ENCODE measurements at regions not wholly inside any gene's neighbourhood (a gene's known extent, or its start where the extent isn't known, plus 50 kb on each side); places are given as distances from the start of the nearest gene placed in this dataset.
"Not testable (repeated sequence)": the region's sequence is repeated elsewhere in the genome, so short reads cannot be mapped to it uniquely, and the experiment has no call there.

DNA sequence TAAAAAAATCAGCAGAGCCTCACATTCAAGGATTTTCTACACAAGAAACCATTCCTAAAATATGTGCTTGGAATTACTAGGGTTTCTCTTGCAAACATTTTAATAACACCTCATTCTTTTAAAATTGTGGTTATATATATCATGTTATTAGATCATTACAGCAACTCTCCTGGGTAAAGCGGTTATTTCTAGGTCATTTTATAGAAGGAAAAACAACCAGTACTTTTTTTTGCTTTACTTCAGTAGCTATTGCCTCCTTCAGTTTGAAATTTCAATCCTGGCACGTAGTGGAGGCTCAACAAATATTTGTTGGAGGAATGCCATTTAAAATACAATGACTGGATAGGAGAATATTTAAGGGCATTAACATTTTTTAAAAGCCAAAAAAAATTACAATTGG lies 220.6 kb downstream of the CDRT15L2 start:
- H3K4me3 ChIP-seq: no peak overlapping the region
- TF ChIP-seq, protein P1, sequence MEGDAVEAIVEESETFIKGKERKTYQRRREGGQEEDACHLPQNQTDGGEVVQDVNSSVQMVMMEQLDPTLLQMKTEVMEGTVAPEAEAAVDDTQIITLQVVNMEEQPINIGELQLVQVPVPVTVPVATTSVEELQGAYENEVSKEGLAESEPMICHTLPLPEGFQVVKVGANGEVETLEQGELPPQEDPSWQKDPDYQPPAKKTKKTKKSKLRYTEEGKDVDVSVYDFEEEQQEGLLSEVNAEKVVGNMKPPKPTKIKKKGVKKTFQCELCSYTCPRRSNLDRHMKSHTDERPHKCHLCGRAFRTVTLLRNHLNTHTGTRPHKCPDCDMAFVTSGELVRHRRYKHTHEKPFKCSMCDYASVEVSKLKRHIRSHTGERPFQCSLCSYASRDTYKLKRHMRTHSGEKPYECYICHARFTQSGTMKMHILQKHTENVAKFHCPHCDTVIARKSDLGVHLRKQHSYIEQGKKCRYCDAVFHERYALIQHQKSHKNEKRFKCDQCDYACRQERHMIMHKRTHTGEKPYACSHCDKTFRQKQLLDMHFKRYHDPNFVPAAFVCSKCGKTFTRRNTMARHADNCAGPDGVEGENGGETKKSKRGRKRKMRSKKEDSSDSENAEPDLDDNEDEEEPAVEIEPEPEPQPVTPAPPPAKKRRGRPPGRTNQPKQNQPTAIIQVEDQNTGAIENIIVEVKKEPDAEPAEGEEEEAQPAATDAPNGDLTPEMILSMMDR (IDR thresholded peaks at IDR 0.05): no peak
- DNase-seq (no peak), ATAC-seq (no peak)
- intact Hi-C loops (cut with DNase I): no loop called here
- H3K4me1 ChIP-seq: no peaks in the 10 kb centered on the region
- no peaks in the 10 kb centered on the region for H3K27me3 ChIP-seq
- H3K36me3 ChIP-seq: no peaks in the 10 kb centered on the region
- no peak overlapping the region for H3K27ac ChIP-seq
- no peaks in the 10 kb centered on the region for H3K9me3 ChIP-seq

DNA sequence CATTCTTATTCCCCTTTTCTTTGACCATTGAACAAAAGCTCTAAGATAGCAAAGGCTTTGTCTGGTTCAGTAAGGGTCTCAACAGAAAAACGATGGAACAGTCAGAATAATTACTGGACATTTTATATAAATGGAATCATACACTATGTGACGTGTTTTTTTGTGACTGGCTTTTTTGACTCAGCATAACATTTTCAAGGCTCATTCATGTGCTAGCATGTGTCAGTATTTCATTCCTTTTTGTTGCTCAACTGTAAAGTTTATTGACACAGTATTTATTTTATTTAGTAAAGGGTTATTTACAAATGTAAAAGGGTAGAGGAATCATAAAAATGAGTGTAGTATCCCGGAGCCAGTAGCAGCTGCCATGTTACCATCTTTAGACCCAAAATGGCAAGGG lies 226.2 kb downstream of the CDRT15L2 start:
- Histone ChIP-seq H3K4me1 (no peaks in the 10 kb centered on the region), H3K9me3 (no peaks in the 10 kb centered on the region), H3K27ac (no peak overlapping the region), H3K4me3 (no peak overlapping the region), H3K36me3 (no peaks in the 10 kb centered on the region), H3K27me3 (no peaks in the 10 kb centered on the region)
- intact Hi-C loops (cut with DNase I): no loop called here
- ATAC-seq: no peak
- TF ChIP-seq, protein P1 (IDR thresholded peaks at IDR 0.05): no peak
- no peak for DNase-seq

DNA sequence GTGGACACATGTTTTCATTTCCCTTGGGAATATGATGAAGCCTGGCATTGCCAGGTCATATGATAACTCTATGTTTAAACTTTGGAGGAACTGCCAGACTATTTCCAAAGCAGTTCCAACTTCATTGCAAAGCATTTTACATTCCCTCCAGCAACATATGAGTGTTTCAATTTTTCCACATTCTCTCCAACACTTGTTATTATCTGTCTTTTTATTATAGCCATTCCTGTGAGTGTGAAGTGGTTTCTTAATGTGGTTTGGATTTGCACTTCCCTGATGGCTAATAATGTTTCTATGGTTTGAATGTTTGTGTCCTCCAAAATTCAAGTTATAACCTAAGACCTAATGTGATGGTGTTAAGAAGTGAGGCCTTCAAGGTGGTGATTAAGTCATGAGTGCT lies 228.0 kb downstream of the CDRT15L2 start:
- ATAC-seq; H3K36me3 ChIP-seq; H3K27me3 ChIP-seq; H3K4me3 ChIP-seq; H3K27ac ChIP-seq; intact Hi-C loops (cut with DNase I); H3K9me3 ChIP-seq; H3K4me1 ChIP-seq; DNase-seq: not testable (repeated sequence)

DNA sequence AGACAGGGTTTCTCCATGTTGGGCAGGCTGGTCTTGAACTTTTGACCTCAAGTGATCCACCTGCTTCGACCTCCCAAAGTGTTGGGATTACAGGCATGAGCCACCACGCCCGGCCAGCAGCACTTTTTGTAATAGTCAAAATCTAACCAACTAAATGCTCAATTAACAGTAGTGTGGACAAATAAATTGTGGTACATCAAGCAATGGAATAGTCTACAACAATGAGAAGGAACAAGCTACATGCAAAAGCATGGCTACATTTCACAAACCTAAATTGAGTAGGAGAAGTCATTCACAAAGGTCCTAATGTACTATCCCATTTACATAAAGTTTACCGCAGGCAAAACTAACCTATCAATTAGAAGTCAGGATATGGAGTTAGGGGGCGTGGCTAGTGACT lies 227.4 kb downstream of the USP22 start:
- intact Hi-C loops (cut with DNase I); ATAC-seq; DNase-seq; H3K36me3 ChIP-seq; H3K4me1 ChIP-seq; H3K4me3 ChIP-seq; H3K27ac ChIP-seq; H3K27me3 ChIP-seq; H3K9me3 ChIP-seq: not testable (repeated sequence)

DNA sequence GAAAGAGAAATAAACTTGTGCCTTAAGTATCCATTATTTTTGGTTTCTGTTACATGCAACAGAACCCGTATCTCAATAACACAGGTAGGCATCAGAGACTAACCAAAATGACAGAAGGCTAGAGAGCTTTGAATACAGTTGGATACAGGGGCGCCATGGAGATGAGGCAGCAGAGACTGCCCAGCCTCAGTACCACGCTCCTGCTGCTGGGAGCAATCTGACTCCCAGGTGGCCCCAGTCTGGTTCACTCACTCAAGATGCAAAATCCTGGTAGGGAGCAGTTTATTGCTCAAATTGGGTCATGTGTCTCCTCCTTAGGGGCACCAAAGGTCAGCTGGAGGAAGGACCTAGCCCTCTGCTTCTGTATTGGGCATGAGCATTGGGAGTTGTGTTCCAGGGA lies 218.9 kb downstream of the USP22 start:
- H3K9me3 ChIP-seq: no peaks in the 10 kb centered on the region
- H3K4me3 ChIP-seq: no peak overlapping the region
- no peaks in the 10 kb centered on the region for H3K4me1 ChIP-seq
- no peaks in the 10 kb centered on the region for H3K27me3 ChIP-seq
- H3K36me3 ChIP-seq: no peaks in the 10 kb centered on the region
- intact Hi-C loops (cut with DNase I): no loop called here
- DNase-seq: no peak
- no peak for ATAC-seq
- no peak overlapping the region for H3K27ac ChIP-seq
- TF ChIP-seq, protein P1 (IDR thresholded peaks at IDR 0.05): no peak

DNA sequence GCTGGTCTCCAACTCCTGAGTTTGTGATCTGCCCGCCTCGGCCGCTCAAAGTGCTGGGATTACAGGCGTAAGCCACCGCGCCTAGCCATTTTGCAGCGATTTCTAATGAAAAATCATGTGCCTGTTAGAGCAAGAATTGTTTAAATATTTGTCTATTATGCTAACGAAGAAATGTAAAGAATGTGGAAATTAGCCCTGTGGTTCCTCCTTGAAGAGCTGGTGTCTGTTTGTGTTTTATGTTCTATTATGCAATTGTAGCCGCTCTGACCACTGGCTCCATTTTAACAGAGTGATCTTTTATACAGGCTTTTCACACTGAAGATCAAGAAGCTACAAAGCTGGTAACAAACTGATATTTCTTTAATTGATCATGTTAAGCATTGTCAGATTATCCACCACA lies 217.3 kb downstream of the USP22 start:
- Histone ChIP-seq H3K27me3 (peaks cover 4% of the 10 kb centered on the region), H3K4me1 (no peaks in the 10 kb centered on the region), H3K27ac (no peak overlapping the region), H3K4me3 (no peak overlapping the region), H3K9me3 (no peaks in the 10 kb centered on the region), H3K36me3 (no peaks in the 10 kb centered on the region)
- intact Hi-C loops (cut with DNase I): no loop called here
- TF ChIP-seq, protein P1 (IDR thresholded peaks at IDR 0.05): no peak
- DNase-seq: no peak
- ATAC-seq: no peak

DNA sequence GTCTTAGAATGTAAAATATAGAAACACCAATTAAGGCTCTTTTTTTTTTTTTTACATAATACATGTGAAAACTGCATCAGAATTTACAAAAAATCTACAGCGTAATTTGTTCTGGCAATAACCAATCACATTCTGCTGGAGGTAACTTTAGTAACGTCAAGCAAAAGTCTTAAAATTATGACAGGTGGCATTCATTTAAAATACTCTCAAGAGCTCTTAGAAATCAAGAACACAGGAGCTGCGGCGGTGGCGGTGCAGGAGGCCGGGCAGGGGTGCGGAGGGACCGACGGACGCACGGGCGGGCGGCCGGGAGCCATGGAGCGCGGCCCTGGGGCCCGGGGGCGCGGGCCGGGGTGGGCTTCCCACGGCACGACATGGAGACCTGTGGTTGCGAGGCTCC lies 202.4 kb downstream of the USP22 start:
- DNase-seq; H3K36me3 ChIP-seq; H3K27ac ChIP-seq; H3K4me1 ChIP-seq; H3K9me3 ChIP-seq; H3K4me3 ChIP-seq; intact Hi-C loops (cut with DNase I): not testable (repeated sequence)
- H3K27me3 ChIP-seq: peaks cover 54% of the 10 kb centered on the region
- ATAC-seq: peak; percentile 25

DNA sequence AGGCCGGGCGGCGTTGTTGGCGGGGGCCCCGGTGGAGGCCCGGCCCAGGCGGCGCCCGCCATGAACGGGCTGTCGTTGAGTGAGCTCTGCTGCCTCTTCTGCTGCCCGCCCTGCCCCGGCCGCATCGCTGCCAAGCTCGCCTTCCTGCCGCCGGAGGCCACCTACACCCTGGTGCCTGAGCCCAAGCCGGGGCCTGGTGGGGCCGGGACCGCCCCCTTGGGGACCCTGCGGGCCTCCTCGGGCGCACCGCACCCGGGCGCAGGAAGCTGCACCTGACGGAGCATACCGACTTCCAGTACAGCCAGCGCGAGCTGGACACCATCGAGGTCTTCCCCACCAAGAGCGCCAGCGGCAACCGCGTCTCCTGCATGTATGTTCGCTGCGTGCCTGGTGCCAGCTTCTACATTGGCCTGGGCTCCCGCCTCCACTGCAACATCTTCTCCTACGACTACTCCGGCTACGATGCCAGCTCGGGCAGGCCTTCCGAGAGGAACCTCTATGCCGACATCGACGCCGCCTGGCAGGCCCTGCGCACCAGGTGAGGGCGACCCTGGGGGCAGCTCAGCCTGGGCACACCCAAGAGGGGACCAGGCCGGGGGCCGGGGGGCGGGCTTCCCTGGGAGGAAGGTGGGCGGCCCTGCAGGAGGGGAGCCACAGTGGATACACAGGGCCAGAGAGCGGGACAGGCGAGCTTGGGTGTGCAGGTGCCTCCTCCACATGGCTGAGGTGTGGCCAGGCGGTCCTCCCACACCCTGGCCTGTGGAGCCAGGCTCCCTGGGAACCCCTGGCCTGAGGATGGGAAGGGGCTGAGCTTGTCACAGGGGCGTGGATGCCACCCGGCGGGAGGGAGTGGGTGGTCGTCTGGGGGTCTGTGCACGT lies 201.6 kb downstream of the USP22 start:
- H3K36me3 ChIP-seq; ATAC-seq; H3K27ac ChIP-seq; DNase-seq; H3K4me3 ChIP-seq; H3K9me3 ChIP-seq; H3K4me1 ChIP-seq; intact Hi-C loops (cut with DNase I): not testable (repeated sequence)
- peaks cover 56% of the 10 kb centered on the region for H3K27me3 ChIP-seq

DNA sequence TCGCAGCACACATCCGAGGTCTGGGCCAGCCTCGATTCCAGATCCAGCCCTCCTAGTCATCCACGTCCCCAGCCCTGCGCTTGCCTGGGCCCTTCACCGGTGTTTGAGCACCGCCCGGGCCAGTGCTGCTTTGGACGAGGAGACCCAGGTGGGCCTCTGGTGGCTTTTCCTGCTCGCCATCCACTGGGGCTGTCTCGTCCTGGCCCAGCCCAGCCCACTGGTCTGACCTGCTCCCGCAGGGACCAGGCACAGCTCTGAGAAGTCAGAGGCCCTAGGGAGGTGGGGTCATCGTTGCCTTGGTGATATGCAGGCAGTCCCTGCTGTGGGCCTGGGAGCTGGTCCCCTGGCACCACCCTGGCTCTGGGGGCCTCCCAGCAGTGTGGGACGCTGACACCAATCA lies 200.8 kb downstream of the USP22 start:
- ATAC-seq; DNase-seq; H3K4me1 ChIP-seq; H3K27ac ChIP-seq; H3K9me3 ChIP-seq; H3K36me3 ChIP-seq; H3K4me3 ChIP-seq; intact Hi-C loops (cut with DNase I): not testable (repeated sequence)
- peaks cover 48% of the 10 kb centered on the region for H3K27me3 ChIP-seq

DNA sequence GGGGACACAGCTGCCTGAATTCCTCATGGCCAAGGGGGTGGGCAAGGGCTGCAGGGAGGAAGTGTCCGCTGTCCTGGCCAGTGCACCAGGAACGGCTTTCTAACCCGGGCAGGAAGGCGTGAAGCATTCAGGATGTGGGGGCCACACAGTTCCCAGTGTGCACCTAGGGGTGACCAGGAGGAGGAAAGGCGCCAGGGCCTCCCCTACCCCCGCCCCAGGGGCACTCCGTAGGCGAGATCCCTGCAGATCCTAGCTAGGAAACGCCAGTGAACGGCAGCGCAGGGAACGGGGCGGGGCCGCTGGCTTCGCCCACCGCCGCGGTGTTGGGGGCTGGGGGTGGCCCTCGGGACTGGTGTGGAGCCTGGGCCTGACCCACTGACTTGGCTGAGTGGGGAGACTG lies 199.6 kb downstream of the USP22 start:
- H3K4me1 ChIP-seq; DNase-seq; H3K9me3 ChIP-seq; ATAC-seq; H3K27ac ChIP-seq; intact Hi-C loops (cut with DNase I); H3K36me3 ChIP-seq; H3K4me3 ChIP-seq: not testable (repeated sequence)
- H3K27me3 ChIP-seq: peaks cover 48% of the 10 kb centered on the region

Data from upper lobe of right lung (tissue), 1 donor.